SH-SY5Y (cell line): ENCODE measurements at regions not wholly inside any gene's neighbourhood (a gene's known extent, or its start where the extent isn't known, plus 50 kb on each side); places are given as distances from the start of the nearest gene placed in this dataset.

Experiments
- GATA2 ChIP-seq: IDR thresholded peaks from 2 replicates; pipeline ENCODE4 v1.6.1; 2011; ENCODE audit warnings: mild to moderate bottlenecking, low read depth, low read length
- GATA3 ChIP-seq: IDR thresholded peaks from 2 replicates; pipeline ENCODE4 v1.6.1; 2011; ENCODE audit warnings: low read depth, mild to moderate bottlenecking, low read length, moderate library complexity

GRCh38 chr2:145108959-145109710 lies 589.2 kb upstream of the ZEB2 start:
- TF ChIP-seq GATA2 (no peak), GATA3 (no peak)
